H9 (cell line): ENCODE measurements at regions not wholly inside any gene's neighbourhood (a gene's known extent, or its start where the extent isn't known, plus 50 kb on each side); places are given as distances from the start of the nearest gene placed in this dataset.

Experiments used
- DNase-seq: peaks from one replicate; pipeline ENCODE4 v3.0.0-alpha.2; 2017
- H2AFZ ChIP-seq: one replicate; pipeline ENCODE4 v1.6.1; 2013; ENCODE audit warnings: mild to moderate bottlenecking, low read length, control low read depth, moderate library complexity
- H2AK5ac ChIP-seq: 2 replicates; pipeline ENCODE4 v1.6.1; 2013; ENCODE audit warnings: low read length, control low read depth, mixed read lengths; ENCODE audit not compliant: insufficient read length
- H2BK120ac ChIP-seq: one replicate; pipeline ENCODE4 v1.6.1; 2013; ENCODE audit warnings: low read depth, mild to moderate bottlenecking, low read length, control low read depth, inconsistent platforms; ENCODE audit not compliant: poor library complexity, severe bottlenecking
- H2BK12ac ChIP-seq: 2 replicates; pipeline ENCODE4 v1.6.1; 2013; ENCODE audit warnings: low read length, control low read depth, mixed read lengths, low read depth; ENCODE audit not compliant: insufficient read length
- H2BK15ac ChIP-seq: 2 replicates; pipeline ENCODE4 v1.6.1; 2013; ENCODE audit warnings: low read depth, low read length, control low read depth
- H2BK20ac ChIP-seq: one replicate; pipeline ENCODE4 v1.6.1; 2013; ENCODE audit warnings: low read depth, mild to moderate bottlenecking, low read length, control low read depth, inconsistent platforms; ENCODE audit not compliant: poor library complexity, severe bottlenecking
- H2BK5ac ChIP-seq: 2 replicates; pipeline ENCODE4 v1.6.1; 2013; ENCODE audit warnings: low read length, control low read depth, mixed read lengths; ENCODE audit not compliant: insufficient read length
- H3K14ac ChIP-seq: 2 replicates; pipeline ENCODE4 v1.6.1; 2013; ENCODE audit warnings: low read length, control low read depth; ENCODE audit not compliant: insufficient read depth
- H3K18ac ChIP-seq: 2 replicates; pipeline ENCODE4 v1.6.1; 2013; ENCODE audit warnings: low read depth, mild to moderate bottlenecking, mixed read lengths, low read length, control low read depth; ENCODE audit not compliant: insufficient read length
- H3K23ac ChIP-seq: 2 replicates; pipeline ENCODE4 v1.6.1; 2013; ENCODE audit warnings: low read length, control low read depth, mixed read lengths, low read depth; ENCODE audit not compliant: insufficient read length
- H3K23me2 ChIP-seq: 2 replicates; pipeline ENCODE4 v1.6.1; 2013; ENCODE audit warnings: low read depth, mild to moderate bottlenecking, mixed read lengths, low read length, control low read depth; ENCODE audit not compliant: insufficient read length, poor library complexity, severe bottlenecking
- H3K27ac ChIP-seq: 2 replicates; pipeline ENCODE4 v1.5.1; 2013; ENCODE audit warnings: low read length, control low read depth, mixed read lengths, low read depth; ENCODE audit not compliant: insufficient read length
- H3K27me3 ChIP-seq: 2 replicates; pipeline ENCODE4 v1.6.1; 2013; ENCODE audit warnings: low read length, control low read depth, inconsistent platforms; ENCODE audit not compliant: insufficient read depth
- H3K4ac ChIP-seq: 2 replicates; pipeline ENCODE4 v1.6.1; 2013; ENCODE audit warnings: low read depth, mild to moderate bottlenecking, control low read depth, inconsistent platforms, low read length, moderate library complexity
- H3K4me1 ChIP-seq: 2 replicates; pipeline ENCODE4 v1.6.1; 2013; ENCODE audit warnings: low read length, control low read depth, inconsistent platforms; ENCODE audit not compliant: insufficient read depth
- H3K4me2 ChIP-seq: 2 replicates; pipeline ENCODE4 v1.6.1; 2013; ENCODE audit warnings: low read length, control low read depth, mixed read lengths; ENCODE audit not compliant: insufficient read length, insufficient read depth
- H3K56ac ChIP-seq: 2 replicates; pipeline ENCODE4 v1.6.1; 2013; ENCODE audit warnings: low read depth, mild to moderate bottlenecking, mixed read lengths, low read length, control low read depth; ENCODE audit not compliant: insufficient read length
- H3K79me1 ChIP-seq: 2 replicates; pipeline ENCODE4 v1.6.1; 2013; ENCODE audit warnings: low read depth, mild to moderate bottlenecking, moderate library complexity, low read length, control low read depth, inconsistent platforms; ENCODE audit not compliant: insufficient read depth, poor library complexity, severe bottlenecking
- H3K79me2 ChIP-seq: 2 replicates; pipeline ENCODE4 v1.6.1; 2013; ENCODE audit warnings: low read length, control low read depth, inconsistent platforms; ENCODE audit not compliant: insufficient read depth
- H3K9ac ChIP-seq: 2 replicates; pipeline ENCODE4 v1.6.1; 2013; ENCODE audit warnings: low read length, control low read depth, mixed read lengths; ENCODE audit not compliant: insufficient read length; ENCODE audit errors: extremely low read depth
- H3K9me3 ChIP-seq: one replicate; pipeline ENCODE4 v1.6.1; 2013; ENCODE audit warnings: low read depth, low read length, inconsistent platforms; ENCODE audit not compliant: control insufficient read depth
- H3T11ph ChIP-seq: one replicate; pipeline ENCODE4 v1.6.1; 2013; ENCODE audit warnings: mild to moderate bottlenecking, low read length, control low read depth, inconsistent platforms
- H4K20me1 ChIP-seq: one replicate; pipeline ENCODE4 v1.6.1; 2013; ENCODE audit not compliant: control insufficient read depth, insufficient read length, insufficient read depth
- H4K5ac ChIP-seq: 2 replicates; pipeline ENCODE4 v1.6.1; 2013; ENCODE audit warnings: low read depth, mild to moderate bottlenecking, mixed read lengths, low read length, control low read depth; ENCODE audit not compliant: insufficient read length
- H4K8ac ChIP-seq: replicated peaks from 2 replicates; pipeline ENCODE4 v1.6.1; 2013; ENCODE audit warnings: low read length, control low read depth, mixed read lengths, low read depth; ENCODE audit not compliant: insufficient read length
- H4K91ac ChIP-seq: 2 replicates; pipeline ENCODE4 v1.6.1; 2013; ENCODE audit warnings: low read depth, mild to moderate bottlenecking, moderate library complexity, mixed read lengths, low read length, control low read depth; ENCODE audit not compliant: insufficient read length
- H3K27ac Mint-ChIP-seq, 3 experiments: 2 replicates in 2 of 3; 3 replicates in 1 of 3; pipeline ENCODE4 v1.8.0; 2020 to 2021; ENCODE audit warnings: mixed read lengths in 3 of 3, mild to moderate bottlenecking in 1 of 3, moderate library complexity in 1 of 3
- H3K27me3 Mint-ChIP-seq: 2 replicates; pipeline ENCODE4 v1.8.0; 2021; ENCODE audit warnings: low read depth, mild to moderate bottlenecking, moderate library complexity, mixed read lengths
- H3K36me3 Mint-ChIP-seq, 3 experiments: 2 replicates in 2 of 3; 3 replicates in 1 of 3; pipeline ENCODE4 v1.8.0; 2020 to 2021; ENCODE audit warnings: low read depth in 3 of 3, mixed read lengths in 3 of 3; ENCODE audit not compliant: insufficient read depth in 1 of 3
- H3K4me1 Mint-ChIP-seq, 2 experiments: 2 replicates each; pipeline ENCODE4 v1.8.0; 2020; ENCODE audit warnings: mixed read lengths in 2 of 2
- H3K4me3 Mint-ChIP-seq, 2 experiments: 2 replicates in 1 of 2; 3 replicates in 1 of 2; pipeline ENCODE4 v1.8.0; 2020 to 2021; ENCODE audit warnings: mild to moderate bottlenecking in 2 of 2, mixed read lengths in 2 of 2, moderate library complexity in 1 of 2
- H3K9me3 Mint-ChIP-seq, 2 experiments: 2 replicates in 1 of 2; 3 replicates in 1 of 2; pipeline ENCODE4 v1.8.0; 2020; ENCODE audit warnings: mild to moderate bottlenecking in 2 of 2, mixed read lengths in 2 of 2, moderate library complexity in 1 of 2
- CTCF ChIP-seq: fragments of 200-600 bp; sonication (generic); conservative IDR thresholded peaks from 3 replicates; pipeline ENCODE4 v1.8.0; 2021; ENCODE audit warnings: antibody characterized with exemption, mild to moderate bottlenecking
- WGBS: extraction: QIAGEN DNeasy Blood & Tissue Kit; methylation state at CpG from one replicate; pipeline ENCODE4 v1.1.7; 2013; ENCODE audit warnings: missing lambda C conversion rate, low lambda C conversion rate, mixed read lengths; ENCODE audit not compliant: insufficient read length; ENCODE audit errors: extremely low coverage; 5-methylcytosine and 5-hydroxymethylcytosine counted together

DNA sequence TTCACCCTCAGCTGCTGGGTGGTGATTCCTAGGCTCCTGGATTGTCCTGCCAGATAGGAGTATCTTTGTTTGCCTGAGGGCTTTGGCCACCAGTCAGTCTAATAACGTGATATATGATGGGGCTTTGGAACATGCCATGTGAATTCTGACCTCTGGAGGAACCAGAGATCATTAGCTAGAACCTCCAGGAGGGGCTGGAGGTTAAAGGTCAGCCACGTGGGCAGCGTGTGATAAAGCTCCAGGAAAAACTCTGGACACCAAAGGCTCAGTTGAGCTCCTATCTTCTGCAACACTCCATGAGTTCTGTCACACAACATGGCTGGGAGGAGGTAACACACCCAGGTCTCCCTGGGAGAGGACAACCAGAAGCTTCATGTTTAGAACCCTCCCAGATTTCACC, 251.1 kb downstream of the DAD1 start:
- no peak for DNase-seq
- Histone ChIP-seq H3K14ac (no peak overlapping the region), H3T11ph (no peak overlapping the region), H3K4me2 (no peak overlapping the region), H4K91ac (no peak overlapping the region), H2BK12ac (no peak overlapping the region), H3K4me1 (peaks cover 7% of the 10 kb centered on the region; the same call in 1 of the 2 replicates), H2AK5ac (no peak overlapping the region), H3K9ac (no peak overlapping the region), H2BK5ac (no peak overlapping the region), H3K27me3 (no peaks in the 10 kb centered on the region), H2AFZ (no peak overlapping the region), H3K27ac (no peak overlapping the region), H3K56ac (no peak overlapping the region), H3K18ac (no peak overlapping the region), H4K20me1 (no peaks in the 10 kb centered on the region), H3K4ac (no peak overlapping the region), H2BK15ac (no peak overlapping the region), H4K5ac (no peak overlapping the region), H2BK20ac (no peak overlapping the region), H3K23ac (no peak overlapping the region), H3K23me2 (no peaks in the 10 kb centered on the region), H3K79me2 (no peaks in the 10 kb centered on the region), H3K9me3 (no peaks in the 10 kb centered on the region), H4K8ac (no peak overlapping the region), H2BK120ac (no peak overlapping the region), H3K79me1 (no peaks in the 10 kb centered on the region)
- no peak for TF ChIP-seq CTCF
- Mint-ChIP-seq H3K9me3 (peaks cover 0 to 3% of the 10 kb centered on the region in 2 experiments; a peak in 3 of 5 replicates), H3K36me3 (no peaks in the 10 kb centered on the region; a peak in 1 of 7 replicates), H3K27ac (no peak overlapping the region), H3K4me1 (peaks cover 21% of the 10 kb centered on the region in 2 experiments), H3K4me3 (no peak overlapping the region), H3K27me3 (no peaks in the 10 kb centered on the region)
- WGBS, result no CpG with 5 or more reads among the region's 3 CpGs
